D341Med (cell line): ENCODE measurements at regions not wholly inside any gene's neighbourhood (a gene's known extent, or its start where the extent isn't known, plus 50 kb on each side); places are given as distances from the start of the nearest gene placed in this dataset.

ENCODE experiments used
- DNase-seq: peaks from one replicate; pipeline ENCODE4 v3.0.0; 2012; ENCODE audit warnings: low spot score

- no peak for DNase-seq
Observed at GRCh38 chr4:33176566-33176965, 2456.4 kb downstream of the PCDH7 start.

GRCh38 chr4:33184657-33185290, 2464.6 kb downstream of the PCDH7 start:
- no peak for DNase-seq

- DNase-seq = no peak
Observed at GRCh38 chr4:33187035-33187434, 2466.9 kb downstream of the PCDH7 start.

GRCh38 chr4:33188733-33189132, 2468.6 kb downstream of the PCDH7 start:
- DNase-seq = no peak

GRCh38 chr4:33189169-33189568, 2469.0 kb downstream of the PCDH7 start:
- no peak for DNase-seq

GRCh38 chr4:33193109-33193508, 2472.9 kb downstream of the PCDH7 start:
- no peak for DNase-seq

- DNase-seq = no peak
Observed at GRCh38 chr4:33200377-33200776, 2480.2 kb downstream of the PCDH7 start.

- DNase-seq = no peak
Observed at GRCh38 chr4:33218238-33218637, 2498.1 kb downstream of the PCDH7 start.

- DNase-seq = no peak
Observed at GRCh38 chr4:33226133-33226532, 2506.0 kb downstream of the PCDH7 start.

GRCh38 chr4:33226783-33227182, 2506.6 kb downstream of the PCDH7 start:
- no peak for DNase-seq

- no peak for DNase-seq
Observed at GRCh38 chr4:33255094-33255493, 2534.9 kb downstream of the PCDH7 start.

- DNase-seq = no peak
Observed at GRCh38 chr4:33255507-33255906, 2535.3 kb downstream of the PCDH7 start.

GRCh38 chr4:33262824-33263223, 2542.7 kb downstream of the PCDH7 start:
- DNase-seq = no peak

GRCh38 chr4:33268776-33269175, 2548.6 kb downstream of the PCDH7 start:
- no peak for DNase-seq

GRCh38 chr4:33270403-33270802, 2550.2 kb downstream of the PCDH7 start:
- no peak for DNase-seq

- no peak for DNase-seq
Observed at GRCh38 chr4:33272722-33273121, 2552.6 kb downstream of the PCDH7 start.

- DNase-seq = no peak
Observed at GRCh38 chr4:33283818-33284217, 2563.6 kb downstream of the PCDH7 start.

- no peak for DNase-seq
Observed at GRCh38 chr4:33296876-33297455, 2576.8 kb downstream of the PCDH7 start.

GRCh38 chr4:33302321-33302720, 2582.2 kb downstream of the PCDH7 start:
- no peak for DNase-seq

GRCh38 chr4:33306131-33306530, 2586.0 kb downstream of the PCDH7 start:
- DNase-seq = no peak

- no peak for DNase-seq
Observed at GRCh38 chr4:33316033-33316432, 2595.9 kb downstream of the PCDH7 start.

- DNase-seq = no peak
Observed at GRCh38 chr4:33316578-33316977, 2596.4 kb downstream of the PCDH7 start.

GRCh38 chr4:33323393-33323792, 2603.2 kb downstream of the PCDH7 start:
- DNase-seq = no peak

GRCh38 chr4:33334416-33334815, 2614.2 kb downstream of the PCDH7 start:
- no peak for DNase-seq
